ENCODE measurements at regions not wholly inside any gene's neighbourhood (a gene's known extent, or its start where the extent isn't known, plus 50 kb on each side); places are given as distances from the start of the nearest gene placed in this dataset.

- TF ChIP-seq EZH2 (IDR thresholded peaks at IDR 0.05) = no peak
- no peak for TF ChIP-seq CTCF (IDR thresholded peaks at IDR 0.05)
- TF ChIP-seq EZH2phosphoT487 (IDR thresholded peaks at IDR 0.05) = no peak
Observed at GRCh38 chr2:224293976-224294375, 107.9 kb downstream of the FAM124B start.
